ENCODE measurements at regions not wholly inside any gene's neighbourhood (a gene's known extent, or its start where the extent isn't known, plus 50 kb on each side); places are given as distances from the start of the nearest gene placed in this dataset.

DNA sequence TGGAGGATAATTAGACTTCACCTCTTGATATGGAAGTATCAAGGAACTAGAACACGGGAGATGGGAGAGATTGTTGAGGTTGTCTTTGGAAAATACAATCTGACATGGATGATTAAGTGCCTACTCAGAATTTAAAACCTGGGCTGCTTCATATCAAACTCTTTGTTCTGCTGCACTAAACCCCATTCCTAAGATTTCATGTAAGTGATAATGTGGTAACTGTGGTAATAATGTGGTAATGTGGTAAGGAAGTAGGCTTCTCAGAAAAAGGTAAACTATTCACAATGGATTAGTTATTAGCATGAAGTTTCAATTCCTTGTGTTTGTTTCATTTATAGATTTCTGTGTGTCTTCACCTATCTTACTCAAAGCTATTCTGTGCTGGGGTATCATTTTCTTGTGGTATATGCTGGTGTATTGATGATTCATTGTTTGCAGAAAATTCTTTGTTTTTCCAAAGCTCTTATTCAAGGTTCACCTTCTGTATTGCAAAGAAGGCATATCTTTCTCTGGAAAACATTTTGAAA lies 129.9 kb upstream of the TAC1 start:
- no peak for TF ChIP-seq EZH2 (IDR thresholded peaks at IDR 0.05; ENCODE audit: low read length, missing control alignments)
- TF ChIP-seq, protein P1, sequence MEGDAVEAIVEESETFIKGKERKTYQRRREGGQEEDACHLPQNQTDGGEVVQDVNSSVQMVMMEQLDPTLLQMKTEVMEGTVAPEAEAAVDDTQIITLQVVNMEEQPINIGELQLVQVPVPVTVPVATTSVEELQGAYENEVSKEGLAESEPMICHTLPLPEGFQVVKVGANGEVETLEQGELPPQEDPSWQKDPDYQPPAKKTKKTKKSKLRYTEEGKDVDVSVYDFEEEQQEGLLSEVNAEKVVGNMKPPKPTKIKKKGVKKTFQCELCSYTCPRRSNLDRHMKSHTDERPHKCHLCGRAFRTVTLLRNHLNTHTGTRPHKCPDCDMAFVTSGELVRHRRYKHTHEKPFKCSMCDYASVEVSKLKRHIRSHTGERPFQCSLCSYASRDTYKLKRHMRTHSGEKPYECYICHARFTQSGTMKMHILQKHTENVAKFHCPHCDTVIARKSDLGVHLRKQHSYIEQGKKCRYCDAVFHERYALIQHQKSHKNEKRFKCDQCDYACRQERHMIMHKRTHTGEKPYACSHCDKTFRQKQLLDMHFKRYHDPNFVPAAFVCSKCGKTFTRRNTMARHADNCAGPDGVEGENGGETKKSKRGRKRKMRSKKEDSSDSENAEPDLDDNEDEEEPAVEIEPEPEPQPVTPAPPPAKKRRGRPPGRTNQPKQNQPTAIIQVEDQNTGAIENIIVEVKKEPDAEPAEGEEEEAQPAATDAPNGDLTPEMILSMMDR (conservative IDR thresholded peaks at IDR 0.05 in 1 of 2, IDR thresholded peaks at IDR 0.05 in 1 of 2; ENCODE audit: low read depth in 1 of 2, low read length in 2 of 2): no peak
